ENCODE measurements at regions not wholly inside any gene's neighbourhood (a gene's known extent, or its start where the extent isn't known, plus 50 kb on each side); places are given as distances from the start of the nearest gene placed in this dataset.
"Not testable (repeated sequence)": the region's sequence is repeated elsewhere in the genome, so short reads cannot be mapped to it uniquely, and the experiment has no call there.

DNA sequence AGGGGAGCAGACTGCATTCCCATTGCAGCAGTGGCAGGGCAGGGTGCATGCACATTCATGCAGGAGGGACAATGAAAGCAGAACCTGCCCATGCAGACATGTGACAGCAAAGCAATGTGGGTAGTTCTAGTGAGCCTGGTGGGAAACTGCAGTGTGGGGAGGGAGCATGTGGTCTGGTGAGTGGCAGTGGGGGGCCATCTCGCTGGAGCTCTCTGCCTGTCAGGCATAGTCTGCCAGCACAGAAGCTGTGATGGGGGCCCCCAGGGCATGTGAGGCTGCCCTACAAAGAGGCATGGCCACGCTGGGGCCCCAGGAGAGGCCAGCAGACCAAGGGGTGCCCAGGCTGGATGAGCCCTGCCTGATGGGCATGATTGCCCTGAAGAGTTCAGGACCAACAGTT, 579.7 kb downstream of the PTPRC start:
- no peak for DNase-seq (ENCODE audit: low read depth in 2 of 2)

GRCh38 chr1:199220031-199220430, 581.2 kb downstream of the PTPRC start:
- DNase-seq (ENCODE audit: low read depth in 2 of 2), result no peak

- DNase-seq (ENCODE audit: low read depth in 2 of 2), result no peak
Observed at GRCh38 chr1:199221371-199222150, 582.7 kb downstream of the PTPRC start.

- no peak for DNase-seq (ENCODE audit: low read depth in 2 of 2)
Observed at GRCh38 chr1:199223936-199224335, 585.1 kb downstream of the PTPRC start.

GRCh38 chr1:199226163-199226562, 587.3 kb downstream of the PTPRC start:
- DNase-seq (ENCODE audit: low read depth in 2 of 2), result peak; percentile 7 to 45

- DNase-seq (ENCODE audit: low read depth in 2 of 2), result no peak
Observed at GRCh38 chr1:199242147-199242546, 603.3 kb downstream of the PTPRC start.

DNA sequence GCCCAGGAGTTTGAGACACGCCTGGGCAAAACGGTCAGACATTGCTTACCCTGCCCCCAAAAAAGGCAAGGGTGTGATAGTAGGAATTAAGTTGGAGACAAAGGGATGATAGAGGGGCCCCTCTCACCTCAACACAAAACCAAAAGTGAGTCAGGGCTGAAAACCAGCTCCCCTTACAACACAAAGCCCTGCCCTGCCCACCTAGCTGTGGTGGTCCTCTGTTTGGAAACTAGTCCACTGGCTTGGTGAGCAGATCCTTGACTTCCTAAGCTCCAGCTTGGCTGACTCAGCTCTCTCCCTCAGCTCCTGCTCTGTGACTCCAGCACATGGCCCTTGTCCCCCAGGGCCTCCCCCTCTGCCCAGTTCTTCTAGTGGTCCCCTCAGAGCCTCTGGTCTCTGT, 603.8 kb downstream of the PTPRC start:
- DNase-seq (ENCODE audit: low read depth in 2 of 2), result no peak

GRCh38 chr1:199243423-199244061, 604.7 kb downstream of the PTPRC start:
- peak; percentile 66 to 68 for DNase-seq (ENCODE audit: low read depth in 2 of 2)

DNA sequence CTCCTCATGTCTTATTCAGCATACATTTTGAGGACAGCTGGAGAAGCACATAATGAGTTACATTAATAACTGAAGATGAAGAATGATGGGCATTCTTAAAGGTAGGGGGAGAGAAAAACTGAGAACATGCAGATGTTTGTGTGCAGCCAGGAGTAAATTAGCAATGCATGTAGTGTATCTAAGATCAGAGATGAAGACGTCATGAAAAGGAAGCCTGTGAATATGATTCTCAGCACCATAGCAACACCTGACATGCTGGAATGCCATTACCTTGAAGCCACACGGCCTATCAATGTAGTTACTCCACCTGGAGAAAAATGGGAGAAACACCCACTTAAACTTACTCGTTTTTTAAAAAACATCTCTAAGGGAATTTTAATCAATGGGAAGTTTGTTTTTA, 607.1 kb downstream of the PTPRC start:
- DNase-seq (ENCODE audit: low read depth in 2 of 2), result no peak

DNA sequence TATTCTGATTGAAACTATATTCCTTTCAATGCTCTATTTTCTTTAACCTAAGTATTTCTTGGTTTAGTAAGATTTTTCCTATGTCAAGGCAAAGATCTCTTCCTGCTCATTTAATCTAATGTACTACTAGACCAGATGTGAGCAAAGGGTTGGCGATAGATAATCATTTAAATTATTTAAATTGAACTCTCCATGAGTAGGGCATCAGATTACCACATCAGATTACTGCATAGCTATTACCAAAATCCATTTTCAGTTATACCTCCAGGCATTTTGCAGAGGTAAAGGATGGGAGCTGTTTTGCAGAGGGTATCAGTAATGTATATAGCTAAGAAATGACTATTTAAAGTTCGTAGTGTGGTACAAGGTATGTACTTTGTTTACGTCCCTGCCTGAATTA, 607.9 kb downstream of the PTPRC start:
- DNase-seq (ENCODE audit: low read depth in 2 of 2), result no peak

DNA sequence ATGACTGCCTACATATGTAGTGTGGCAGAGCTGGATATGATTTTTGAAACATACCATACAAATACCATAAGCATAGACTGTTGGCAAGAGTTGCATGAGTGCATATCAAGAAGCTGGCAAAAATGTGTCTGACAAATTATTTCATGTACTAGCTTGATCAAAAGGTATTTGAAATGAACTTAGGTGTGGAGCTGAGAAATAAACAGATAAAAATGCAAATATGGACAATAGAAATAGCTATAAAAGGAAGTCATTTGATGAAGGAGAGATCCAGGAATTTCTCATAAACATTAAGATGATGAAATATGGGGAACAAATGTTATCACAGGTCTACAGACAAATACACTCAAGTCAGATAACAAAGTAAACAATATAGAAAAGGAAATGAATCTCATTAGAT, 609.1 kb downstream of the PTPRC start:
- no peak for DNase-seq (ENCODE audit: low read depth in 2 of 2)

GRCh38 chr1:199254040-199254439, 615.2 kb downstream of the PTPRC start:
- not testable (repeated sequence) for DNase-seq (ENCODE audit: low read depth in 2 of 2)

DNA sequence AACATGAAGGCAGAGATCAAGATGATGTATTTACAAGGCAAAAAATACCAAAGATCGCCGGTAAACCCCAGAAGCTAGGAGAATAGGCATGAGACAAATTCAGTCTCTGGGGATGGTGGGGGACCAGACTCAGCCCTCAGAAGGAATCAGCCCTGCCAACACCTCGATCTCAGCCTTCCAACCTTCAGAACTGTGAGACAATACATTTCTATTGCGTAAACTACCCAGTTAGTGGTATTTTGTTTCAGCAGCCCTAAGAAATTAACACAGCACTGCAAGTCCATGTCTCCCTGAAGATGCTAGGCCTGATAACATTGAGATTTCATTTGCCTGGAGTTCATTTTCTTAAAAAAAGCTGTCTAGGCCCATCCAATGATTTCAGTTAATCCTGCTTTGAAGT, 622.5 kb downstream of the PTPRC start:
- no peak for DNase-seq (ENCODE audit: low read depth in 2 of 2)

DNA sequence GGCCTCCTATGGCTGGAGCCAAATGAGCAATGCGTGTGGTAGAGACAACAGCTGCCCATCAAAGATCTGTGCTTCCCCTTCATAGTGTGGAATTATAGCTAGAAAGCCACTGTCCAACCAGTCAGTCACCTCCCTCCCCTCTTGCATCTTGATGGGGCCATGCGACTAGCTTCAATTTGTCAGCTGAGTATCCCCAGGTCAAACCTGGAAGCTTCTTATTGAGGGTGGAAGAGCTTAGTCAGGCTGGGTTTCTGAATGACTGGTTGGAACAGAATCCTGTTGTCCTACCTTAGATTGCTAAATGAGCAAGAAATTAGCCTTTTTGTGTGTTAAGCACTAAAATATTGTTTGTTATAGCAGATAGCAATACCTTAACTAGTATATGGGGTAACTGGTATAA, 625.4 kb downstream of the PTPRC start:
- no peak for DNase-seq (ENCODE audit: low read depth in 2 of 2)

DNA sequence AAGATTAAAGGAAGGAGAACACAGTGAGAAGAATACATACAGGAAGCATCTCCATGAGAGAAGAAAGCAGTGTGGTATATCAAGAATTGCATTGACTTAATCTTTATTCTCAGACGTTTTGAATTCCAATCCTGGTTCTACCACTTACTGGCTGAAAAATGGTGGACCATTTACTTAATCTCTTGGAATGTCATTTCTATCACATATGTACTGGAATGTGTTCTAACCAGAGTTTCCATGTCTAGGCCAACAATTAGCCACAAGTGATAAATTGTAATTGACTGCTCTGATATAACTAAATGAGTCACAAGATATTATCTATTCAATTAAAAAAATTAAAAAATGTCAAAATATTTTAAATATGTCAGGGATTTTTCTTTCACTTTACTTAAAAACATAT, 626.1 kb downstream of the PTPRC start:
- no peak for DNase-seq (ENCODE audit: low read depth in 2 of 2)

DNA sequence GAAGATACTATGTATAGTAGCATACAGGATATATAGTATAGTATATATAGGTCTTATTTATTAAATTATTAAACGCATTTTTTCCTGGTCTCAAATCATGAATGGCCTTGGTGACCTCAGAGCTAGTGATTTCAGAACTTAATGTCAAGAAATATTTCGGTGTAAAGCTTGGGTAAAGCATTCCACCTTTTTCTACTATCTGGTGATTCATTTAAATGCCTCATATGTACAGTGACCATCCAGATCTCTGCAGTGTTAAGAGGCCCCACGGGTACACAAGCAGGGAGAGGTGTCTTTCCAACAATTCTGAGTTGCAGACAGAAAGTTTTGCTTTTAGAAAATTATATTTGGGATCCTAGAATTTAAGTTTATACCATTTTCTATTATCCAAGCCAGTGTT, 626.5 kb downstream of the PTPRC start:
- DNase-seq (ENCODE audit: low read depth in 2 of 2), result no peak

DNA sequence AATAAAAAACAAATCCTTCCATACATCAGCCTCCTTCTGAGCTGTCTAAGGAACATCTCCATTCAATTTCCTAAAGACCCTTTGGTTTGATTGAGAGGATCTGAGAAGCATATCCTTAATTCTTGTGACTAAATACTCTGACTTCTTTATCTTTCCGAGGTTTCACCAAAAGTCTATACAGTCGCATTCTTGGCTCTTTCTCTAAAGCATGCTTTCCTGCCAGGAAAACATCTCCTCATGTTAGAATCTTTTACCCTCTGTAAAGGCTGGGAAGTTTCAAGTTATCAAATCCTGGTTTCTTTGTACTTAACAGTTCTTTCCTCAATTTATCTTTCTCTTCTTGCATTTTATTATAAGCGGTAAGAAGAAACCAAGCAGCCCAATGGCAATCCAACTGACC, 630.4 kb downstream of the PTPRC start:
- DNase-seq (ENCODE audit: low read depth in 2 of 2), result no peak

DNA sequence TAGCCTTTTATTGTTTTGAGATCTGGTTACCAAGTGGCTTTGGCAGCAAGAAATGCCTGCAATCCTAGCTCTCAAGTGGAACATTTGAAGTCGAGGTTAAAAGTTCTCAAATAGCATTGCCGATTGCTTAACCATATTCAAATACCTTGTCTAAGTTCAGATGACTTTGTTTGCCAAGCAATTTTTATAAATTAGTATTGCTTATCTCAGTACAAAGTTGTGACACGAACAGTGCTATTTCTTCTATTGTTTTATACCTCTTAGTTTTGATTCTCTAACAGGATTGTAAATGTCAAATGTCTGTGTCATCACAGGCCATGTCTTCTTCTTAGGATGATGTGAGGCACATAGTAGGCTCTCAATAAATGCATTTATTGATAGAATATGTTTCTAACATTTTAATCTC, 633.3 kb downstream of the PTPRC start:
- no peak for DNase-seq (ENCODE audit: low read depth in 2 of 2)

GRCh38 chr1:199272628-199273086, 633.8 kb downstream of the PTPRC start:
- no peak for DNase-seq (ENCODE audit: low read depth in 2 of 2)

- DNase-seq (ENCODE audit: low read depth in 2 of 2), result no peak
Observed at GRCh38 chr1:199273837-199274379, 635.1 kb downstream of the PTPRC start.

DNA sequence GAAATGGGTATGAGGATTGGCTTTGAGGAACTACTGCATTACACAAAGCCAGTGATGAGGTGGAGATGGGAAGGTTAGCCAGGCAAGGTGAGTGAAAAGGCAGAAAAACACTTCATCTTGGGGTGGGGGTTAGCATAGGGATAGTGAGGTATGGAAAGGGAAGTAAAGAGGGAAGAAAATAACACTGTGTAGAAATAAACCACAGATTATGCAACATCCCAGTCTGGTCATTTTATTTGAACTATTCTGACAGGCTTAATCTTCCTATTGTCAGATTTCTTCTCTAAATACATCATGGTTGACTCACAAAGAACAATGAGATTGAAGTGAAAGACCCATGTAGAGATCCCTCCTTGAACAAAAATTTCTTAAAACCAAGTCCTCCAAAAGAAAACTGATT, 640.2 kb downstream of the PTPRC start:
- no peak for DNase-seq (ENCODE audit: low read depth in 2 of 2)

DNA sequence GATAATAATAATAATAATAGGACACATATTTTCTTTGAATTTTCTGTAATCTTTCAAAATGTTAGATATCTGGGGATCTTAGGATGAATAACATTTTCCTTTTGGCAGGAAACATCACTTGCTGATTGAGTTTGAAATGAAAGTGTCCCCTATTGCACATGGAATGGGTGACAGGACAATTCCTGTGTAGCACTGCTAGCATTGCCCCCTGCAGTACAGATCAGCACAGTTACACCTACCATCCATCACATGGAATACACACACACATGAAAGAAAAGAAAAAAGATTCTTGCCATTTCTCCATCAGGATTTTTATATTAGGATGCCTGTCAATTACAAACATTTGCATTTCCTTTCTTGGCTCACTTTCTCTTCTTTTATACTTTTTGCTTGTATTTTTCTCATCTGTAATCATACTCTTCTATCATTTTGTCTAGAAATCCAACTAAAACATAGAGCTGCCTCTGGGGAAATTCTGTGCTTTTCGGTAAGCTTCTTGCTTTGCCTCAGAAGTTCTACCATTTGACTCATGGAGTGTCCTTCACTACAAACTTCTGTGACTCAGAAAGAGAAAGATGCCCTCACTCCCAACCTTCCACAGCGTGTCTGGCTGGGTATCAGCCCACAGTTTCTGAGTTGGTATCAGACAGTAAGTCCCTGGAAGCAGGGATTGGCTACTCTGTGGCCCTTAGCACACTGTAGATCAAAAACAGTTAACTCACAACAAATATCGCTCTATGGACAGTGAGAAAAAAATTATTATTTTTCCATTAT, 641.2 kb downstream of the PTPRC start:
- no peak for DNase-seq (ENCODE audit: low read depth in 2 of 2)

Measured in activated CD4-positive, alpha-beta T cell treated with anti-CD3 and anti-CD28 coated beads for 24 hours (primary cell).